Cardiac muscle cell (in vitro differentiated cells and primary cell): ENCODE measurements at regions not wholly inside any gene's neighbourhood (a gene's known extent, or its start where the extent isn't known, plus 50 kb on each side); places are given as distances from the start of the nearest gene placed in this dataset.

Experiments
- DNase-seq, 2 donors: peaks; one replicate each; pipeline versions ENCODE4 v3.0.0 to v3.0.0-alpha.2; 2010 to 2017; ENCODE audit warnings: low read depth in 1 of 2, low spot score in 1 of 2
- H3K27ac ChIP-seq: fragments of 200-600 bp; sonication (generic); 2 replicates; pipeline ENCODE4 v1.5.1; 2016
- H3K27me3 ChIP-seq: fragments of 200-600 bp; sonication (generic); 2 replicates; pipeline ENCODE4 v1.6.0; 2016; ENCODE audit warnings: control low read depth
- H3K36me3 ChIP-seq: fragments of 200-600 bp; sonication (generic); 2 replicates; pipeline ENCODE4 v1.5.1; 2016; ENCODE audit warnings: control low read depth
- H3K4me1 ChIP-seq: fragments of 200-600 bp; sonication (generic); 2 replicates; pipeline ENCODE4 v1.8.1; 2017; ENCODE audit warnings: low read depth, mild to moderate bottlenecking, mixed run types
- H3K4me3 ChIP-seq: fragments of 200-600 bp; sonication (generic); 2 replicates; pipeline ENCODE4 v1.5.1; 2016; ENCODE audit warnings: mild to moderate bottlenecking
- H3K9me3 ChIP-seq: fragments of 200-600 bp; sonication (generic); 2 replicates; pipeline ENCODE4 v1.5.1; 2017; ENCODE audit warnings: low read depth, mild to moderate bottlenecking, control low read depth
- CTCF ChIP-seq: IDR thresholded peaks from 2 replicates; pipeline ENCODE4 v1.5.1; 2012; ENCODE audit warnings: low read depth, mild to moderate bottlenecking, low read length

- Histone ChIP-seq H3K27ac (no peak overlapping the region), H3K27me3 (no peaks in the 10 kb centered on the region), H3K4me3 (no peak overlapping the region), H3K9me3 (no peaks in the 10 kb centered on the region), H3K36me3 (no peaks in the 10 kb centered on the region), H3K4me1 (no peaks in the 10 kb centered on the region)
- TF ChIP-seq CTCF: no peak
- DNase-seq: no peak
Measured at GRCh38 chr4:63817196-63817865, 591.9 kb downstream of the TECRL start.

GRCh38 chr4:63814171-63814964 lies 594.9 kb downstream of the TECRL start:
- H3K4me3 ChIP-seq: no peak overlapping the region
- DNase-seq: no peak
- no peaks in the 10 kb centered on the region for H3K36me3 ChIP-seq
- H3K4me1 ChIP-seq: no peaks in the 10 kb centered on the region
- no peak for TF ChIP-seq CTCF
- H3K27me3 ChIP-seq: no peaks in the 10 kb centered on the region
- H3K9me3 ChIP-seq: no peaks in the 10 kb centered on the region
- H3K27ac ChIP-seq: no peak overlapping the region

DNA sequence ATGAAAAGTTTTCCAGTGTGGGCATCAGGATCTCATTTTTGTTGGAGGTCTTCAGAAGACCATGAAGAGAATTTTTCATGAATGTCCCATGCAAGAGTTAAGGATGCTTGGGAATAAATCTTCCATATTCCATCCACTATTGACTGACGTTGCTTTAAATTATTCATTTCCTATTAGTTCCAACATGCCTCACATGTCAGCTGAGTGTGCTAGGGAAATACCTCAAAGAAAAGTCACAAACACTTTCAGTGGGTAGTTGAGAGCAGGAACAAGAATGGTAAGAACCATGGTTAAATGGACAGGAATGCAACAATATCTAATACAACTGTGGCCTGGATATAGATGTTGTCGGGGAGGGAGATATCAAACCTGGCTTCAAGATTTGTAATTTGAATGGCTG lies 610.1 kb downstream of the TECRL start:
- DNase-seq: no peak
- Histone ChIP-seq H3K27ac (no peak overlapping the region), H3K27me3 (no peaks in the 10 kb centered on the region), H3K9me3 (no peaks in the 10 kb centered on the region), H3K4me1 (no peaks in the 10 kb centered on the region), H3K36me3 (no peaks in the 10 kb centered on the region), H3K4me3 (no peak overlapping the region)
- TF ChIP-seq CTCF: no peak

GRCh38 chr4:63795301-63795700 lies 613.9 kb downstream of the TECRL start:
- no peak for TF ChIP-seq CTCF
- no peaks in the 10 kb centered on the region for H3K9me3 ChIP-seq
- no peaks in the 10 kb centered on the region for H3K27me3 ChIP-seq
- no peak for DNase-seq
- H3K4me1 ChIP-seq: no peaks in the 10 kb centered on the region
- H3K4me3 ChIP-seq: no peak overlapping the region
- H3K36me3 ChIP-seq: no peaks in the 10 kb centered on the region
- no peak overlapping the region for H3K27ac ChIP-seq

DNA sequence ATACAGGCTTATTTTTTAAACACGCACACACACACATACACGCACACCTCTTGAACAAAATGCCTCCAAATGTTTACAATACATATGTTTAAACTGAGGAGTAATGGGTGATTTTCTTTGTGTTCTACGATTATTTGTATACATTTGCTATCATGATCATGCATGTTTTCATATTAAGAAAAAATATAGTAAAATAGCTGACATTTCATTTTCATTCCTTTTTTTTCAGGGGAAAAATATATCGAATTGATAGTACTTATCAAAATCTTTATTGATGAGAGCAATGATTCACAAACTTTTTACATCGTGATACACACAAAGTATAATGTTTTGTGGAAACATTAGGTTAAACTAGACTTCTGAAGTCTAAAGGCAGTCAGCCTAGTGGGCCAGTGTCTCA lies 618.9 kb downstream of the TECRL start:
- no peak overlapping the region for H3K27ac ChIP-seq
- DNase-seq: no peak
- TF ChIP-seq CTCF: no peak
- H3K9me3 ChIP-seq: no peaks in the 10 kb centered on the region
- no peaks in the 10 kb centered on the region for H3K4me1 ChIP-seq
- no peaks in the 10 kb centered on the region for H3K27me3 ChIP-seq
- H3K4me3 ChIP-seq: no peak overlapping the region
- H3K36me3 ChIP-seq: no peaks in the 10 kb centered on the region
